K562 (cell line): ENCODE measurements at regions not wholly inside any gene's neighbourhood (a gene's known extent, or its start where the extent isn't known, plus 50 kb on each side); places are given as distances from the start of the nearest gene placed in this dataset.

Source experiments
- DNMT1 ChIP-seq: fragments of 450-650 bp; IDR thresholded peaks from 2 replicates; pipeline ENCODE4 v1.6.1; 2016; ENCODE audit warnings: antibody characterized with exemption, mild to moderate bottlenecking
- HDAC1 ChIP-seq, 2 experiments: fragments of 450-650 bp; IDR thresholded peaks; 2 replicates each; pipeline ENCODE4 v1.6.1; 2016 to 2017; ENCODE audit warnings: inconsistent platforms in 1 of 2, mild to moderate bottlenecking in 1 of 2, moderate library complexity in 1 of 2
- KDM2B ChIP-seq: fragments of 250-450 bp; sonication (Bioruptor Pico); IDR thresholded peaks from 2 replicates; pipeline ENCODE4 v1.8.0; 2021; ENCODE audit warnings: mild to moderate bottlenecking, moderate library complexity
- L3MBTL2 ChIP-seq: fragments of 450-650 bp; IDR thresholded peaks from 2 replicates; pipeline ENCODE4 v1.6.1; 2016; ENCODE audit warnings: mild to moderate bottlenecking, moderate library complexity
- MAFK ChIP-seq: IDR thresholded peaks from 2 replicates; pipeline ENCODE4 v1.6.1; 2011; ENCODE audit warnings: low read length, improper control_type of control experiment
- NEUROD1 ChIP-seq: fragments of 150-350 bp; IDR thresholded peaks from 2 replicates; pipeline ENCODE4 v1.6.1; 2014; ENCODE audit warnings: borderline replicate concordance, low read length, low read depth; ENCODE audit not compliant: partially characterized antibody
- RBM34 ChIP-seq: fragments of 200-400 bp; formaldehyde crosslinking; IDR thresholded peaks from 2 replicates; pipeline ENCODE4 v1.6.1; 2018; ENCODE audit warnings: low read length, borderline replicate concordance; ENCODE audit not compliant: insufficient read depth
- RHOXF2B ChIP-seq: fragments of 250-450 bp; sonication (Bioruptor Pico); conservative IDR thresholded peaks from 2 replicates; pipeline ENCODE4 v1.5.1; 2021
- SMARCA4 ChIP-seq: fragments of 450-650 bp; IDR thresholded peaks from 2 replicates; pipeline ENCODE4 v1.6.1; 2016
- TAF9B ChIP-seq: fragments of 450-650 bp; IDR thresholded peaks from 2 replicates; pipeline ENCODE4 v1.6.1; 2018; ENCODE audit warnings: mild to moderate bottlenecking; ENCODE audit not compliant: partially characterized antibody
- THAP12 ChIP-seq: fragments of 250-450 bp; sonication (Bioruptor Pico); IDR thresholded peaks from 2 replicates; pipeline ENCODE4 v1.9.0; 2021; ENCODE audit warnings: mild to moderate bottlenecking, inconsistent platforms
- TSHZ1 ChIP-seq: fragments of 250-450 bp; sonication (Bioruptor Pico); IDR thresholded peaks from 2 replicates; pipeline ENCODE4 v1.4.0; 2020; ENCODE audit warnings: mild to moderate bottlenecking, moderate library complexity
- ZNF140 ChIP-seq: fragments of 250-450 bp; sonication (Bioruptor Pico); IDR thresholded peaks from 2 replicates; pipeline ENCODE4 v1.8.0; 2021; ENCODE audit warnings: moderate library complexity, mild to moderate bottlenecking, inconsistent platforms
- ZNF146 ChIP-seq: IDR thresholded peaks from one replicate; pipeline ENCODE4 v1.6.1; 2018; ENCODE audit warnings: missing compliant biosample characterization; ENCODE audit not compliant: unreplicated experiment
- ZNF184 ChIP-seq: sonication (generic); formaldehyde crosslinking; IDR thresholded peaks from 2 replicates; pipeline ENCODE4 v1.5.0; 2020; ENCODE audit warnings: missing genetic modification reagents
- ZNF277 ChIP-seq: fragments of 250-450 bp; sonication (Bioruptor Pico); IDR thresholded peaks from 2 replicates; pipeline ENCODE4 v1.8.0; 2022; ENCODE audit warnings: inconsistent platforms, mild to moderate bottlenecking, moderate library complexity, borderline replicate concordance
- ZNF347 ChIP-seq: fragments of 450-650 bp; formaldehyde crosslinking; IDR thresholded peaks from 2 replicates; pipeline ENCODE4 v1.4.0; 2020; ENCODE audit warnings: low read depth, mild to moderate bottlenecking, moderate library complexity
- TF ChIP-seq, protein P1 (sequence below): IDR thresholded peaks from 2 replicates; pipeline ENCODE4 v1.6.1; 2011; ENCODE audit not compliant: insufficient read length; ENCODE audit errors: extremely low read depth
- TF ChIP-seq, protein P2 (sequence below): fragments of 200-800 bp; sonication (Bioruptor generic); IDR thresholded peaks from 2 replicates; pipeline ENCODE4 v1.6.1; 2017; ENCODE audit warnings: missing genetic modification characterization, missing compliant biosample characterization

GRCh38 chr10:91103384-91104192, 116.9 kb upstream of the PCGF5 start (continued):
- TF ChIP-seq ZNF277 (CRISPR knock-in tag) (no peak), DNMT1 (no peak), KDM2B (CRISPR knock-in tag) (no peak), MAFK (no peak), THAP12 (CRISPR knock-in tag) (no peak), TSHZ1 (CRISPR knock-in tag) (no peak), TAF9B (no peak), RBM34 (no peak), ZNF184 (CRISPR knock-in tag) (no peak), NEUROD1 (peak; percentile 50), ZNF140 (CRISPR knock-in tag) (no peak), ZNF146 (CRISPR knock-in tag) (no peak), L3MBTL2 (no peak), HDAC1 (IDR thresholded peaks at IDR 0.05) (0 out of 4 replicates have a peak, but pooled peaks of 1 of the 2 experiments have one; percentile 44), SMARCA4 (peak; percentile 89), ZNF347 (CRISPR knock-in tag) (no peak), RHOXF2B (CRISPR knock-in tag) (no peak)
- TF ChIP-seq, protein P1, sequence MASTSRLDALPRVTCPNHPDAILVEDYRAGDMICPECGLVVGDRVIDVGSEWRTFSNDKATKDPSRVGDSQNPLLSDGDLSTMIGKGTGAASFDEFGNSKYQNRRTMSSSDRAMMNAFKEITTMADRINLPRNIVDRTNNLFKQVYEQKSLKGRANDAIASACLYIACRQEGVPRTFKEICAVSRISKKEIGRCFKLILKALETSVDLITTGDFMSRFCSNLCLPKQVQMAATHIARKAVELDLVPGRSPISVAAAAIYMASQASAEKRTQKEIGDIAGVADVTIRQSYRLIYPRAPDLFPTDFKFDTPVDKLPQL = no peak
- TF ChIP-seq, protein P2, sequence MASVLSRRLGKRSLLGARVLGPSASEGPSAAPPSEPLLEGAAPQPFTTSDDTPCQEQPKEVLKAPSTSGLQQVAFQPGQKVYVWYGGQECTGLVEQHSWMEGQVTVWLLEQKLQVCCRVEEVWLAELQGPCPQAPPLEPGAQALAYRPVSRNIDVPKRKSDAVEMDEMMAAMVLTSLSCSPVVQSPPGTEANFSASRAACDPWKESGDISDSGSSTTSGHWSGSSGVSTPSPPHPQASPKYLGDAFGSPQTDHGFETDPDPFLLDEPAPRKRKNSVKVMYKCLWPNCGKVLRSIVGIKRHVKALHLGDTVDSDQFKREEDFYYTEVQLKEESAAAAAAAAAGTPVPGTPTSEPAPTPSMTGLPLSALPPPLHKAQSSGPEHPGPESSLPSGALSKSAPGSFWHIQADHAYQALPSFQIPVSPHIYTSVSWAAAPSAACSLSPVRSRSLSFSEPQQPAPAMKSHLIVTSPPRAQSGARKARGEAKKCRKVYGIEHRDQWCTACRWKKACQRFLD (CRISPR knock-in tag) = no peak
